ENCODE measurements at regions not wholly inside any gene's neighbourhood (a gene's known extent, or its start where the extent isn't known, plus 50 kb on each side); places are given as distances from the start of the nearest gene placed in this dataset.

DNA sequence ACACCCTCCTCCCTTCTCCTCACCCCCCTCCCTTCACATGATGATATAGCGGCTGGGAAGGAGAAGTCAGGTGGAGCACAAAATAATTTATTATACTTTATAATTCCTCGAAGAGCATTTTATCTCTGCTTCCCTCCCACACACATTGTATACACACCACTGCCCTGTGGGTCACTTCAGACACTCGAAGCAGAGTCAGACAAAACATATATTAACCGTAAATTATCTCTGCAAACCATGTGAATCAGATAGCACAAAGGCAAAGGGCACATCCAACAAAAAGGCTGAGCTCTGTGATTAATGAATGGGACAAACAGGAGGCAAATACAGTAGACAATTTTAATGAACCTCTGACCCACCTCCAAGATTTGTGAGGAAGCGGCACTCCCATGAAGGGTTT lies 450.7 kb downstream of the GALC start:
- no peak overlapping the region for H3K4me3 ChIP-seq (ENCODE audit: low read depth, low read length)
- TF ChIP-seq, protein P1, sequence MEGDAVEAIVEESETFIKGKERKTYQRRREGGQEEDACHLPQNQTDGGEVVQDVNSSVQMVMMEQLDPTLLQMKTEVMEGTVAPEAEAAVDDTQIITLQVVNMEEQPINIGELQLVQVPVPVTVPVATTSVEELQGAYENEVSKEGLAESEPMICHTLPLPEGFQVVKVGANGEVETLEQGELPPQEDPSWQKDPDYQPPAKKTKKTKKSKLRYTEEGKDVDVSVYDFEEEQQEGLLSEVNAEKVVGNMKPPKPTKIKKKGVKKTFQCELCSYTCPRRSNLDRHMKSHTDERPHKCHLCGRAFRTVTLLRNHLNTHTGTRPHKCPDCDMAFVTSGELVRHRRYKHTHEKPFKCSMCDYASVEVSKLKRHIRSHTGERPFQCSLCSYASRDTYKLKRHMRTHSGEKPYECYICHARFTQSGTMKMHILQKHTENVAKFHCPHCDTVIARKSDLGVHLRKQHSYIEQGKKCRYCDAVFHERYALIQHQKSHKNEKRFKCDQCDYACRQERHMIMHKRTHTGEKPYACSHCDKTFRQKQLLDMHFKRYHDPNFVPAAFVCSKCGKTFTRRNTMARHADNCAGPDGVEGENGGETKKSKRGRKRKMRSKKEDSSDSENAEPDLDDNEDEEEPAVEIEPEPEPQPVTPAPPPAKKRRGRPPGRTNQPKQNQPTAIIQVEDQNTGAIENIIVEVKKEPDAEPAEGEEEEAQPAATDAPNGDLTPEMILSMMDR (IDR thresholded peaks at IDR 0.05; ENCODE audit: low read depth, low read length, missing control alignments) = no peak
- DNase-seq (ENCODE audit: low read depth) = no peak

DNA sequence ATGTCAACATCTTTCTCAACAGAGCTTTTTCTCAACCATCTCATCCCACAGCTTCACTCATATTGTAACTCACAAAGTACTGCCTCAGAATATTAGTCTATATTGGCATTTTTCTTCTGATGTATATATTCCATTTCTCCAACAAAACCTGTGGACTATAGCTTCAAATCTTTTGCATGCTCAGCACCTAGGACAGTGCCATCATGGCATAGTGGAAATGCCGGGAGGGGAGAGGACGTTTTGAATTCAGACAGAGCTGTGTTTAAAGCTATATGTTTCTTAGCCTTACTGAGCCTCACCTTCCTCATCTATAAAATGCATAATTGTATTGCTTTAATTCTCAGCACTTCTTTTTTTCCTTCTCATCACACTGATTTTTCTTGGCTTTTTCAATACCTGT lies 452.6 kb downstream of the GALC start:
- no peak for DNase-seq (ENCODE audit: low read depth)
- TF ChIP-seq, protein P1 (IDR thresholded peaks at IDR 0.05; ENCODE audit: low read depth, low read length, missing control alignments) = no peak
- H3K4me3 ChIP-seq (ENCODE audit: low read depth, low read length) = no peak overlapping the region

DNA sequence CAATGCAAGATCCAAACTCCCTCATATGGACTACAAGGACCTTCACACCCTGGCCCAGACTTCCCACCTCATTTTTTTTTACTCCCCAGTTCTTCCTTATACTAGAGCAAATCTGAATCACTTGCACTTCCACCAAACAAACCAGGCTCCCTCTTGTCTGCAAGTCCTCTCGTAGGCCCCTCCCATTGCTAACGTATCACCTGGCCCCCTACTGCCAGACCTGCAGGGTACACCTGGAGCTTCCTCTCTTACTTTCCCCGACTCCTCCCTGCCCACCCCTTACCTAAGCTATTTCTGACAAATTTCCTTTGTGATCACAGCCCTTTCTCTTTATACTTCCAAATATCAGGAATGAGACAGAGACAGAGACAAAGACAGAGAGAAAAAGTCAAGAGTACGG lies 463.9 kb downstream of the GALC start:
- H3K4me3 ChIP-seq (ENCODE audit: low read depth, low read length) = no peak overlapping the region
- TF ChIP-seq, protein P1 (IDR thresholded peaks at IDR 0.05; ENCODE audit: low read depth, low read length, missing control alignments) = no peak
- DNase-seq (ENCODE audit: low read depth) = no peak

DNA sequence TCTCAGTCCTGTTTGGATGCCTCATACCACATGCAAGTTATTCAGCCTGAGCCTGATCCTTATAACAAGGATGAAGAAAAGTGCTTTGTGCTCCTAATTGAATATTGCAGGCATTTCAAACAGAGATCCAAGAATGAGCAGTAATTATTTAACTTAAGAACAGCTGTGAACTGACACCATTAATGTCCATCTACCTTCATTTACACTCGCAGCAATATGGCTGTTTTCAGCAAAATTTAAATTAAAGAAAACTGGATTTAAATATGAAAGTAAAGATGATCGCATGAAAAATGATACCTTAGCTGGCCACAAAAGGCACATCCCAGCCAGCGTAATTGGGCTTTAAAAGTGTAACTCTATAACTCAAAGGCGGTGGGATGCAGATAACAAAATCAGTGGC lies 466.3 kb downstream of the GALC start:
- TF ChIP-seq, protein P1 (IDR thresholded peaks at IDR 0.05; ENCODE audit: low read depth, low read length, missing control alignments) = no peak
- DNase-seq (ENCODE audit: low read depth) = no peak
- H3K4me3 ChIP-seq (ENCODE audit: low read depth, low read length) = no peak overlapping the region

DNA sequence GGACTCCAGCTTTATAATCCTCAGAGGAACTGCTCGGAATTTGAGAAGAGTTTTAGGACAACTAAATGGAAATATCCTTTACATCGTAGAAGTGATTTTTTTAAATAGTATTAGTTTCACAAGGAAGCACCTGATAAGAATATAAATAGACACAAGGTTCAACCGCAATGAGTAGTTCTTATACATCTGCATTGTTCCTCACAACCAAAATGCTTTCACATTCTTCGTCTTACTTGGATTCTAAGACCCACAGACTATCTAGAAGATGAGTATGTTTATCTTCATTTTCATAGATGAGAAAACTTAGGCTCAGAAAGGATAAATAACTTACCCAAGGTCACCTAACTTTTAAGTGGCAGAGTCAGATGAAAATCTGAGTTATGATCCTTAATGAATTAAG lies 469.0 kb downstream of the GALC start:
- TF ChIP-seq, protein P1 (IDR thresholded peaks at IDR 0.05; ENCODE audit: low read depth, low read length, missing control alignments) = no peak
- DNase-seq (ENCODE audit: low read depth) = no peak
- H3K4me3 ChIP-seq (ENCODE audit: low read depth, low read length) = no peak overlapping the region

DNA sequence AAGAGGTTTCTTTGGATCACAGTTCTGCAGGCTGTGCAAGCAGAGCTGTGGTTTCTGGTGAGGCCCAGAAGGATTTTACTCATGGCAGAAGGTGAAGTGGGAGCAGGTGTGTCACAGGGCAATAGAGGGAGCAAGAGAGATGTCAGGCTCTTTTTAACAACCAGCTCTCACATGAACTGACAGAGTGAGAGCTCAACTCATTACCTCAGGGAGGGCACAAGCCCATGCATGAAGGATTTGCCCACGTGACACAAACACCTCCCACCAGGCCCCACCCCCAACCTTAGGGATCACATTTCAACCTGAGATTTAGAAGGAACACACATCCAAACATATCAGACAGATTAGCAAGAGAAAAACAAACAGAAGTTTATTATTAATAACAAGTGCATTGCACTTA lies 470.4 kb downstream of the GALC start:
- TF ChIP-seq, protein P1 (IDR thresholded peaks at IDR 0.05; ENCODE audit: low read depth, low read length, missing control alignments) = no peak
- no peak for DNase-seq (ENCODE audit: low read depth)
- no peak overlapping the region for H3K4me3 ChIP-seq (ENCODE audit: low read depth, low read length)

DNA sequence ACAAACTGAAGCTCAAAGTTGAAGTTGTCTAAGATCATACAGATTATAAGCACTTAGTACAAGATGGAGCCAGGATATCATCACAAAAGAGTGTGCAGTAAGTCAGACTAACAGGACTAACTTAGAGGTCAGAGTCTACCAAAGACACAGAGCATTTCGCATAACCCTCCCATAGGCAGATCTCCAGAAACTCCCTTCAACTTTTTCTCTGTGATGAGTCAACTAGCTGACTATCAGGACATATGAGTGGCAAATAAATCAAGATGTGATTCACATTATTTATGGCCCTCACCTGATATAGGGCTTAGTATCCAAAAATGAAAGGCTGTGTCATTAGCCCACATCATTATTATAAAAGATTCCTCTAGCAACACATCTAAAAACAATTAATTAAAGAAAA lies 484.6 kb downstream of the GALC start:
- DNase-seq (ENCODE audit: low read depth) = no peak
- no peak overlapping the region for H3K4me3 ChIP-seq (ENCODE audit: low read depth, low read length)
- TF ChIP-seq, protein P1 (IDR thresholded peaks at IDR 0.05; ENCODE audit: low read depth, low read length, missing control alignments) = no peak
